ENCODE measurements at regions not wholly inside any gene's neighbourhood (a gene's known extent, or its start where the extent isn't known, plus 50 kb on each side); places are given as distances from the start of the nearest gene placed in this dataset.

GRCh38 chr3:23700616-23701015 is 105.1 kb upstream of the UBE2E1 start:
- no peak for DNase-seq (ENCODE audit: low read depth)
- no peak overlapping the region for H3K4me3 ChIP-seq (replicated peaks; ENCODE audit: low read depth, low read length)
- no peak for TF ChIP-seq CTCF (IDR thresholded peaks at IDR 0.05; ENCODE audit: low read length, missing control alignments)

- H3K4me3 ChIP-seq (replicated peaks; ENCODE audit: low read depth, low read length) = no peak overlapping the region
- no peak for TF ChIP-seq CTCF (IDR thresholded peaks at IDR 0.05; ENCODE audit: low read length, missing control alignments)
- no peak for DNase-seq (ENCODE audit: low read depth)
Measured at GRCh38 chr3:23701716-23702597, 103.8 kb upstream of the UBE2E1 start.

GRCh38 chr3:23704298-23704697 is 101.5 kb upstream of the UBE2E1 start:
- TF ChIP-seq CTCF (IDR thresholded peaks at IDR 0.05; ENCODE audit: low read length, missing control alignments) = no peak

GRCh38 chr3:23706111-23706510 is 99.6 kb upstream of the UBE2E1 start:
- TF ChIP-seq CTCF (IDR thresholded peaks at IDR 0.05; ENCODE audit: low read length, missing control alignments) = no peak
- no peak for DNase-seq (ENCODE audit: low read depth)
- H3K4me3 ChIP-seq (replicated peaks; ENCODE audit: low read depth, low read length) = no peak overlapping the region

More at GRCh38 chr3:23704298-23704697, 101.5 kb upstream of the UBE2E1 start:
- peak; percentile 76 for DNase-seq (ENCODE audit: low read depth)
- H3K4me3 ChIP-seq (replicated peaks; ENCODE audit: low read depth, low read length) = no peak overlapping the region

- H3K4me3 ChIP-seq (replicated peaks; ENCODE audit: low read depth, low read length) = no peak overlapping the region
- DNase-seq (ENCODE audit: low read depth) = no peak
- TF ChIP-seq CTCF (IDR thresholded peaks at IDR 0.05; ENCODE audit: low read length, missing control alignments) = no peak
Measured at GRCh38 chr3:23709987-23710386, 95.8 kb upstream of the UBE2E1 start.

GRCh38 chr3:23710555-23710954 is 95.2 kb upstream of the UBE2E1 start:
- no peak for TF ChIP-seq CTCF (IDR thresholded peaks at IDR 0.05; ENCODE audit: low read length, missing control alignments)
- peak; percentile 96 for DNase-seq (ENCODE audit: low read depth)
- H3K4me3 ChIP-seq (replicated peaks; ENCODE audit: low read depth, low read length) = no peak overlapping the region

Data from fibroblast of pulmonary artery (primary cell).